ENCODE measurements at regions not wholly inside any gene's neighbourhood (a gene's known extent, or its start where the extent isn't known, plus 50 kb on each side); places are given as distances from the start of the nearest gene placed in this dataset.
"Not testable (repeated sequence)": the region's sequence is repeated elsewhere in the genome, so short reads cannot be mapped to it uniquely, and the experiment has no call there.

DNA sequence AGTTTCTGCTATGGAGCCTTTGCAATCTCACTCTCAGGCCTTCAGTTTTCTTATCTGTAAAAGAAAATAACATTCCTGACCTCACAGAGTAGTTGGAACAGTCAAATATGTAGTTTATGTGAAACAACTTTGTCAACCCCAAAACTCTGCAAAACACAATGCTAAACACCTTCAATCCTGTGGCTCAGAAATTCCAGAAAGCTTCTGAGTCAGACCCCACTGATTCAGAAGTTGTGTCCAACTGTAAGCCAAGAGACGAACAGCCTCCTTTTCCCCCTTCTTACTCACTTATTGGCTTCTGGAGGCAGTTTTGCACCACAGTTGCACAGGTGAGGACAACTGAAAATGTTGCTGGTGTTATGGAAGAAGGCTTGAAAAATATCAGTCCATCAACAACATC lies 52.9 kb downstream of the TMSB4Y start:
- DNase-seq (ENCODE audit: low read depth), result peak; percentile 38

GRCh38 chrY:13766040-13766439 lies 62.3 kb downstream of the TMSB4Y start:
- DNase-seq (ENCODE audit: low read depth), result no peak

DNA sequence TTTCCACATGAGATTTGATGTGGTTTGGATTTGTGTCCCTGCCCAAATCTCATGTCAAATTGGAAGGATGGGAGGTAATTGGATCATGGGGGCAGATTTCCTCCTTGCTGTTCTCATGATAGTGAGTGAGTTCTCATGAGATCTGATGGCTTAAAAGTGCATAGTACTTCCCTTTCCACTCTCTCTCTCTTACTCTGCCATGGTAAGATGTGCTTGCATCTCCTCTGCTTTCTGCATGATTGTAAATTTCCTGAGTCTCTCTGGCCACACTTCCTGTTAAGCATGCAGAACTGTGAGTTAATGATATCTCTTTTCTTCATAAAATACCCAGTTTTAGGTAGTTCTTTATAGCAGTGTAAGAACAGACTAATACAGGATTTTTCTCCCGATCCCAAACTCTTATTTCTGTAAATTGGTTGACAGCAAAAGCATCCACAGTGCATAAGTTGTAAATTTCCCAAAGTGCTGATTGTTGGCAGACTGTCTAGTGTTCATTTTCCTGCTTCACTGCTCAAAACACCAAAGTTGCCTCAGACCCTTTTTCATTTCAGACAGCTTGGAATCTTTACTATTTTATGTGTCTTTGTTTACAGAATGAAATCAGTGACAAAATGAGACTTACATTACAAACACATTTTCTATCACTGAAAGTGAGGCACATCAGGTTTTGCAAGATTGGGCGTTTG lies 86.6 kb downstream of the TMSB4Y start:
- no peak for DNase-seq (ENCODE audit: low read depth)

- no peak for DNase-seq (ENCODE audit: low read depth)
These were observed 91.4 kb downstream of the TMSB4Y start for GRCh38 chrY:13795067-13795466.

DNA sequence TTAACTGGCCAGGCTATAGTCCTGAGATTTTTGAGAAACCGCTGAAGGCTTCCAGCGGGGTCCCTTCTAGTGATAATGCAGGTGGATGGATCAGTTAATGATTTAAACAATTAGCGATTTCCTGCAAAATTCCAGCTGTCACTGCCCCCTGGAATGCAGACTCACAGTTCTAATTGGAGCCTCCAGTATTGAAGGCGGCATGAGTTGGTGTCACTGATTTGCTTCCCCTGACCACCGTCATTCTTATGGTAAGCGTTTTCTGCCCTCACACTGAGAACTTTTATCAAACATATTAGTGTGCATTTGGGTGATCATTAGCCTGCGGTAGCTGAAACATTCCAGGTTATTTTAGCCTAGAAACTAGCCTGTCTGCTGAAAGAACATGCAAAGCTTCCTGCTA lies 99.1 kb downstream of the TMSB4Y start:
- DNase-seq (ENCODE audit: low read depth), result peak; percentile 57

- no peak for DNase-seq (ENCODE audit: low read depth)
These were observed 99.7 kb downstream of the TMSB4Y start for GRCh38 chrY:13803424-13803823.

DNA sequence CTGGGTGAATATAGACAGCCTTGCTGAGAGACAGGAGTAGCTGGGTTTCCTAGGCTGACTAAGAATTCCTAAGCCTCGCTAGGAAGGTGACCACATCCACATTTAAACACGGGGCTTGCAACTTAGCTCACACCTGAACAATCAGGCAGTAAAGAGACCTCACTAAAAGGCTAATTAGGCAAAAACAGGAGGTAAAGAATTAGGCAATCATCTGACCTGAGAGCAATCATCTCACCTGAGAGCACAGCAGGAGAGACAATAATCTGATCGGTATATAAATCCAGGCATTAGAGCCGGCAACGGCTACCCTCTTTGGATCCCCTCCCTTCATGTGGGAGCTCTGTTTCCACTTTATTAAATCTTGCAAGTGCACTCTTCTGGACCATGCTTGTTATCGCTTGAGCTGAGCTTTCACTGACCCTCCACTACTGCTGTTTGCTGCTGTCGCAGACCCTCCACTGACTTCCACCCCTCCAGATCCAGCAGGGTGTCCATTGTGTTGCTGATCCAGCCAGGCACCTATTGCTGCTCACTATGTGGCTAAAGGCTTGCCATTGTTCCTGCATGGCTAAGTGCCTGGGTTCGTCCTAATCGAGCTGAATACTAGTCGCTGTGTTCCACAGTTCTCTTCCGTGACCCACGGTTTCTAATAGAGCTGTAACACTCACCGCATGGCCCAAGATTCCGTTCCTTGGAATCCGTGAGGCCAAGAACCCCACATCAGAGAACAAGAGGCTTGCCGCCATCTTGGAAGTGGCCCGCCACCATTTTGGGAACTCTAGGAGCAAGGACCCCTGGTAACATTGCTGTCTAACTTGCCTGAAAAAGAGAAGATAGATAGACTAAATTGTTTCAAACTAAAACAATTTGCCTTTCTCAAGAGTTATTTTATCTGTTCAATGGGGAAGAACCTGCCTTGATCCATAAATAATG lies 100.7 kb downstream of the TMSB4Y start:
- DNase-seq (ENCODE audit: low read depth), result no peak

DNA sequence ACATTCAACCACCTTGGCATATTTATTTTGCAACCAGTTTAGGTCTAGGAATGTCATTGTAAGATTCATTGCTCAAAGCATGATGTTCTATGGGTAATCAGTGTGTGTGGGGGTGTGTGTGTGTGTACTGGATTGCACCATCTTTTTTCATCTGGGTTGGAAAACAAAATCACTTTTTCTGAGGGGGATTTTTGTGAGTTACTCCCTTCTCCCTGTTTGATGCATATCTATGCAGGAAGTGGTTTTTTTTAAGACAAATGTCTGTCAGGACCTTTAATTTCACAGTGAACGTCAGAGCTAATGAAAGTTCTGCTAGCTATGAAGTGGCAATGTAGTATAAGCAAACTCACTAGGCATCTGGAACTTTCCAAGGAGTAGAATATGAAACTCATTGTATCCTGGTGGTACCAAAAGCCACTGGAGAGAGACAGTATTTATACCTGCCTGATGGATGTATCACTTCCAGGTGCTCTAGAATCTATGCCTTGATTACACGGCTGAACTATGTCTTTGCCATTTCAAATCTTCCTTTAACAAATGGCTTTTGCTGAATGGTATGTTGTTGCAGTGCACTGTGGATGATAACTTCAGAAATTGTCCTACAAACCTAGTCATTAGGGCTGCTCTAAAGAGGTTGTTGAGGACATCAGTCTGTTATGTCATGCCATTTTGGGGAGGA lies 101.5 kb downstream of the TMSB4Y start:
- peak; percentile 9 for DNase-seq (ENCODE audit: low read depth)

- DNase-seq (ENCODE audit: low read depth), result no peak
These were observed 102.0 kb downstream of the TMSB4Y start for GRCh38 chrY:13805736-13806067.

- no peak for DNase-seq (ENCODE audit: low read depth)
These were observed 126.4 kb downstream of the TMSB4Y start for GRCh38 chrY:13830089-13830488.

DNA sequence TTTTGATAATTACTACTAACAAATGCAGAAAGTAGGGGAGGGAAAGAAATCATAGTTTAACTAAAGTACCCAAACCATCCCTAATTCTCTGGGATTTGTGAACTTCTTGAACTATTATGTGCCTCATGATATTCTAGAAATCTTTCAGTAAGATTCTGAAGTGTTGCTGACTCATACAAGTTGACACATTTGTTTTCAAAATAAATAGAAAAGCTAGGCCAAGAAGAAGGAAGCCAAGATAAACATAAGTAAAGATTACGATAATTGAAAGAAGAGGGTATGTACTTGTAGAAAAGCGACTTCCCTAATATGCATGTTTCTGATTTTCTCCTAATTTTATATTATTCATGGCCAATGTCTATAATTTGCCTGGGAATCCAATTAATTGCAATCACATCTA lies 140.7 kb downstream of the TMSB4Y start:
- peak; percentile 27 for DNase-seq (ENCODE audit: low read depth)

DNA sequence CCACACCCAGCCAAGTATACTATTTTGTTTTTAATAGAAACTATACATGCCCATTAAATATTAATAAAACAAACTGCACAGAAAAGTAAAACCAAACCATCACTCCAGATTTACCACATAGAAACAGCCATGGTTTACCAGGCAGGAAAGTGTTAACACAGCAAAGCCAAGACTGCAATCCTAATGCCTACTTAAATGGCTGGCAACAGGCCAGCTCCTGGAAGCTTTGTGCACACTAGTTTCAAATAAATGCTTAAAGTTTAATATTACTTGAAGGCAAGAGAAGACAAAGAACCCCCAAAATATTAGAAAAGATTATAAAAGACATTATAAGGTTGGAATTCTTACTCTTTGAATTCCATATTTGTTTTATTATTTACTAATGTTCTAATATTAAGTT lies 141.0 kb downstream of the VCY start:
- peak; percentile 4 for DNase-seq (ENCODE audit: low read depth)

- no peak for DNase-seq (ENCODE audit: low read depth)
These were observed 116.7 kb downstream of the VCY start for GRCh38 chrY:13869611-13870010.

DNA sequence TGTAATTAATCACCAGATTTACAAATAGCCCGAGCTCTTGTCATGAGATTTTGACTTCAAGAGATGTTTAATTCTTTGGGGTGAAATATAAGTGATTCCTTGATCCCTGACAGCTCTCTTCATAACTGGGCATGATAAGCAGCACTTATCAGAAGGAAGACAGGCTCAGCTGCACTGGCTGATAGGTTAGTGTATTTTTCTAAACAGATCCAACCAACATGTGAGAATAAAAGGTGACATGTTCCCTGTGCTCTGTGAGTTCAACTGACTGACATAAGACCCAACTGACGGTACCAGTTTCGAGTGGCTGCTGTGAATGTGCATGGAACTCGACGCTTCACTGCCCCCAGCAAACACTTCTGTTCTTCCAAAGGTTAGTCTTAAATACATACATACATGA lies 114.8 kb downstream of the VCY start:
- DNase-seq (ENCODE audit: low read depth), result no peak

- no peak for DNase-seq (ENCODE audit: low read depth)
These were observed 113.6 kb downstream of the VCY start for GRCh38 chrY:13872696-13873095.

- DNase-seq (ENCODE audit: low read depth), result no peak
These were observed 107.8 kb downstream of the VCY start for GRCh38 chrY:13878506-13878905.

- DNase-seq (ENCODE audit: low read depth), result no peak
These were observed 105.2 kb downstream of the VCY start for GRCh38 chrY:13881096-13881495.

- peak; percentile 85 for DNase-seq (ENCODE audit: low read depth)
These were observed 103.4 kb downstream of the VCY start for GRCh38 chrY:13882829-13883228.

DNA sequence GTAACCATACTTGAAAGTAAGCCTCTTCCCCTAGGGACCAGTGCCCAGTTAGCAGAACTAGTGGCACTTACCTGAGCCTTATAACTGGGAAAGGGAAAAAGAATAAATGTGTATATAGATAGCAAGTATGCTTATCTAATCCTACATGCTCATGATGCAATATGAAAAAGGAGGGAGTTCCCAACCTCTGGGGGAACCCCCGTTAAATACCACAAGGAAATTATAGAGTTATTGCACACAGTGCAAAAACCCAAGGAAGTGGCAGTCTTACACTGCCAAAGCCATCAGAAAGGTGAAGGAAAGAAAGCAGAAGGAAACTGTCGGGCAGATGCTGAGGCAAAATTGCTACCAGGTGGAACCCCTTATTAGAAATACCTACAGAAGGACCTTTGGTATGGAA lies 92.2 kb downstream of the VCY start:
- DNase-seq (ENCODE audit: low read depth), result not testable (repeated sequence)

DNA sequence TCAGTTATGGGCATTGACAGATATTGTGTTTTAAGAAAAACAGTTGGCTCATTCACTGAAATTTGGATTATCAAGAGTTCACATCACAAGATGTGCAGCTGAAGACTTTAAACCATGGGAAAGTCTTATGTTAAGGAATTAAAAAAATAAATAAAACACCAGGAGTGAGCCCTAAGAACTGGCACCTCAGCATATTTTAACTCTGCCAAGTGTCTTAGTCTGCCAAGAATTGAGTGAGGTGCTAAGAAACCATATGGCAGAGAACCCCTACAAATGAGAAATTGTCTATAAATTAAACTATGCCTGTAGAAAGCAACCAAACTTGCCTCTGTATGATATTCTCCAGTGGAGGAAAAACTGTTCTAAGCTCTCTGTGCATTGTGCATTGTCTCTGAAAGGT lies 78.5 kb downstream of the VCY start:
- DNase-seq (ENCODE audit: low read depth), result no peak

DNA sequence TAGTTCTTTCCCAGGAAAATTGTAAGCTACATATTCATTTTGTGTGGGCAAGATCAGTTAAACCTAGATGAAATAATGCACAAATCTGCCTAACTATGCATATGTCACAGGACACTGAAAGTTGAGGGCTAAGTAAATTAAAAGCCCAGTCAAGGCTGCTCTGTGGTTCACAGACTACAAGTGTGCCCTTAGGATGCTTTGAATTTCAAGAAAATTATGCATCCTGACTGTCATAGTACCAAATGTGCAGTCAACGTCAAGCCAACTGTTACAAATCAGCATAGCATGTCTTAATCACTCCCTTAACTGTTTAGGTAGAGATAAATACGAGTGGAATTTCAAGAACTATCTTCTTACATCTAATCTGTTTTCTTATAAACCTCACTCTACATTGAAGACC lies 55.8 kb downstream of the VCY start:
- DNase-seq (ENCODE audit: low read depth), result not testable (repeated sequence)
